ENCODE measurements at regions not wholly inside any gene's neighbourhood (a gene's known extent, or its start where the extent isn't known, plus 50 kb on each side); places are given as distances from the start of the nearest gene placed in this dataset.
"Not testable (repeated sequence)": the region's sequence is repeated elsewhere in the genome, so short reads cannot be mapped to it uniquely, and the experiment has no call there.

DNA sequence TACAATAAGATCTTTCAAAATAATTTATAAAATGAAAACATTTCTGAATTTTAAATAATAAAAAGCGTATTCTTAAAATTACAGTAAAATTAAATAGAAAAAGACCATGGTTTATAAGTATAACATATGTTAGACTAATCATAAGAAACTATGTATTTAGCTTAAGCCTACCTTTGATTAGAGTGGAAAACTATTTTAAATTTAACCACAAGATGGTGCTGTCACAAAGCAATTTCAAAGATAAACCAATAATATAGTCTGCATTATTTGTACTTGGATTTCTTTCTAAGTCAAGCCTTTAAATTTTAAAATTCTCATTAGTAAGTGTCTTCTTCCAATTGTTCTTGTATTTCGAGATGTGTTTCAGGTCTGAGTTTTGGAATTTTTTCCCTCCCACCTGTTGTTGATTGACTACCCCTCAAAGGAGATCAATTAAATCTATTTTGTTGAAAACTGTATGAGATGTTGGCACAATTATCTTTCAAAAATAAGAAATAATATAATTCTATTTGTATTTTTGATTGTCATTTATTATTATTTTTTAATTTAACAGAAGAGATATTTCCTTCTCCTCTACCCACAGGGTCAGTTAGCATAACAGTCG lies 459.8 kb downstream of the KCNT2 start:
- no peak overlapping the region for H3K4me3 ChIP-seq
- 36 to 45% (median 42%) methylated on average over 3 of the region's 3 CpGs for WGBS, 4 donors
- H3K9me3 ChIP-seq = no peaks in the 10 kb centered on the region
- intact Hi-C loops (cut with DNase I) = loop anchor here in 9 of 10 donors (2.0 to 10.0 kb wide), 6 partner anchors 156 to 514 kb away; no protein-coding TSS in a partner anchor
- no peaks in the 10 kb centered on the region for H3K36me3 ChIP-seq
- no peak overlapping the region for H3K27ac ChIP-seq
- DNase-seq (no peak), ATAC-seq (no peak)
- peaks cover 0 to 5% (median 0%) of the 10 kb centered on the region in 12 donors for H3K4me1 ChIP-seq
- TF ChIP-seq POLR2A (IDR thresholded peaks at IDR 0.05) (no peak), CTCF (IDR thresholded peaks at IDR 0.05) (peak; percentile 35 to 77 (median 58))
- H3K27me3 ChIP-seq = no peaks in the 10 kb centered on the region

- DNase-seq = no peak
- Histone ChIP-seq H3K4me1 (peaks cover 0 to 5% (median 0%) of the 10 kb centered on the region in 12 donors), H3K9me3 (no peaks in the 10 kb centered on the region), H3K4me3 (no peak overlapping the region), H3K27ac (no peak overlapping the region), H3K27me3 (no peaks in the 10 kb centered on the region), H3K36me3 (no peaks in the 10 kb centered on the region)
- intact Hi-C loops (cut with DNase I) = loop anchor here in 8 of 10 donors (5.0 to 10.0 kb wide), 5 partner anchors 157 to 515 kb away; no protein-coding TSS in a partner anchor
- TF ChIP-seq POLR2A (IDR thresholded peaks at IDR 0.05) (no peak), CTCF (IDR thresholded peaks at IDR 0.05) (no peak)
- no peak for ATAC-seq
- WGBS, 4 donors = 66 to 99% (median 96%) methylated on average over 2 of the region's 2 CpGs
These were observed 460.7 kb downstream of the KCNT2 start for GRCh38 chr1:196147530-196147929.

DNA sequence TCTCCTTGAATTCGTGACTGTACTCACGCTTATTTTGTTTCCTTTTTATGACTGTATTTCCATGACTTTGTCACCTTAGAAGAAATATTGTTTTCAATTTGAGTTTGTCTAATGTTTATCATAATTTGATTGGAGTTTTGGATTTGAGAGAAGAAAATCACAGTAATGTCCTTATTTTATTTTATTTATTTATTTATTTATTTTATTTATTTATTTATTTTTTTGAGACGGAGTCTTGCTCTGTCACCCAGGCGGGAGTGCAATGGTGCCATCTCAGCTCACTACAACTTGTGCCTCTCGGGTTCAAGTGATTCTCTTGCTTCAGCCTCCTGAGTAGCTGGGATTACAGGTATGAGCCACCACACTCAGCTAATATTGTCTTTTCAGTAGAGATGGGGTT lies 463.1 kb downstream of the KCNT2 start:
- not testable (repeated sequence) for H3K27me3 ChIP-seq, ATAC-seq, H3K4me1 ChIP-seq, H3K4me3 ChIP-seq, DNase-seq, H3K27ac ChIP-seq, H3K9me3 ChIP-seq, H3K36me3 ChIP-seq
- intact Hi-C loops (cut with DNase I) = loop anchor here in 8 of 10 donors (5.0 to 10.0 kb wide), 5 partner anchors 160 to 517 kb away; no protein-coding TSS in a partner anchor
- 94 to 98% (median 97%) methylated on average over 5 of the region's 5 CpGs for WGBS, 4 donors

- TF ChIP-seq CTCF (IDR thresholded peaks at IDR 0.05) (no peak), POLR2A (IDR thresholded peaks at IDR 0.05) (no peak)
These were observed 463.7 kb downstream of the KCNT2 start for GRCh38 chr1:196144588-196144987.

More at GRCh38 chr1:196144588-196144987, 463.7 kb downstream of the KCNT2 start:
- intact Hi-C loops (cut with DNase I) = loop anchor here in 3 of 10 donors (10.0 kb wide), 2 partner anchors 160 to 200 kb away; no protein-coding TSS in a partner anchor
- peaks cover 0 to 5% (median 0%) of the 10 kb centered on the region in 12 donors for H3K4me1 ChIP-seq
- no peak overlapping the region for H3K27ac ChIP-seq
- H3K9me3 ChIP-seq = no peaks in the 10 kb centered on the region
- no peaks in the 10 kb centered on the region for H3K36me3 ChIP-seq
- ATAC-seq = no peak
- DNase-seq = no peak
- H3K27me3 ChIP-seq = no peaks in the 10 kb centered on the region
- H3K4me3 ChIP-seq = no peak overlapping the region
- WGBS, 4 donors = 32 to 88% (median 82%) methylated on average over 1 of the region's 1 CpG

All from heart left ventricle (tissue), 16 donors.